ENCODE measurements at regions not wholly inside any gene's neighbourhood (a gene's known extent, or its start where the extent isn't known, plus 50 kb on each side); places are given as distances from the start of the nearest gene placed in this dataset.

- TF ChIP-seq CTCF (IDR thresholded peaks at IDR 0.05; ENCODE audit: extremely low read depth in 1 of 2, insufficient read depth in 1 of 2, low read depth in 1 of 2, low read length in 2 of 2): no peak
- TF ChIP-seq POLR2AphosphoS5 (IDR thresholded peaks at IDR 0.05; ENCODE audit: insufficient read depth, low read depth, low read length): no peak
- no peak for TF ChIP-seq FOS (IDR thresholded peaks at IDR 0.05; ENCODE audit: borderline replicate concordance, insufficient read depth, low read length)
- no peak for TF ChIP-seq POLR2A (IDR thresholded peaks at IDR 0.05; ENCODE audit: low read depth, low read length)
These were observed 844.6 kb downstream of the VRK1 start for GRCh38 chr14:97641827-97642226.
